SK-N-SH treated with all-trans-retinoic acid at 6 μM for 48 hours (cell line): ENCODE measurements at regions not wholly inside any gene's neighbourhood (a gene's known extent, or its start where the extent isn't known, plus 50 kb on each side); places are given as distances from the start of the nearest gene placed in this dataset.

ENCODE experiments used
- ARNTL ChIP-seq: fragments of 450-650 bp; formaldehyde crosslinking; IDR thresholded peaks from 2 replicates; pipeline ENCODE4 v1.5.0; 2020; ENCODE audit warnings: low read depth, mild to moderate bottlenecking, moderate library complexity, borderline replicate concordance
- CSDC2 ChIP-seq: fragments of 250-450 bp; sonication (Bioruptor Pico); IDR thresholded peaks from 2 replicates; pipeline ENCODE4 v1.5.0; 2020; ENCODE audit warnings: mild to moderate bottlenecking, moderate library complexity
- GLIS3 ChIP-seq: fragments of 250-450 bp; sonication (Bioruptor Pico); IDR thresholded peaks from 2 replicates; pipeline ENCODE4 v1.5.0; 2020; ENCODE audit warnings: mild to moderate bottlenecking, moderate library complexity
- ISL1 ChIP-seq: fragments of 250-450 bp; sonication (Bioruptor Pico); IDR thresholded peaks from 2 replicates; pipeline ENCODE4 v2.1.2; 2022; ENCODE audit warnings: mild to moderate bottlenecking, moderate library complexity
- RARB ChIP-seq: fragments of 250-450 bp; sonication (Bioruptor Pico); IDR thresholded peaks from 2 replicates; pipeline ENCODE4 v1.8.0; 2021; ENCODE audit warnings: mild to moderate bottlenecking, moderate library complexity
- ZNF565 ChIP-seq: fragments of 450-650 bp; formaldehyde crosslinking; conservative IDR thresholded peaks from 2 replicates; pipeline ENCODE4 v1.5.0; 2020; ENCODE audit warnings: low read depth, mild to moderate bottlenecking, moderate library complexity
- ZNF70 ChIP-seq: fragments of 450-650 bp; formaldehyde crosslinking; IDR thresholded peaks from 2 replicates; pipeline ENCODE4 v1.5.0; 2020; ENCODE audit warnings: mild to moderate bottlenecking, moderate library complexity
- TF ChIP-seq, protein P1 (sequence below): fragments of 250-450 bp; sonication (Bioruptor Pico); IDR thresholded peaks from 2 replicates; pipeline ENCODE4 v1.8.0; 2020; ENCODE audit warnings: mild to moderate bottlenecking, moderate library complexity, borderline replicate concordance
- TF ChIP-seq, protein P2 (sequence below): fragments of 250-450 bp; sonication (Bioruptor Pico); IDR thresholded peaks from 2 replicates; pipeline ENCODE4 v1.8.0; 2021; ENCODE audit warnings: low read depth, mild to moderate bottlenecking, moderate library complexity, borderline replicate concordance

DNA sequence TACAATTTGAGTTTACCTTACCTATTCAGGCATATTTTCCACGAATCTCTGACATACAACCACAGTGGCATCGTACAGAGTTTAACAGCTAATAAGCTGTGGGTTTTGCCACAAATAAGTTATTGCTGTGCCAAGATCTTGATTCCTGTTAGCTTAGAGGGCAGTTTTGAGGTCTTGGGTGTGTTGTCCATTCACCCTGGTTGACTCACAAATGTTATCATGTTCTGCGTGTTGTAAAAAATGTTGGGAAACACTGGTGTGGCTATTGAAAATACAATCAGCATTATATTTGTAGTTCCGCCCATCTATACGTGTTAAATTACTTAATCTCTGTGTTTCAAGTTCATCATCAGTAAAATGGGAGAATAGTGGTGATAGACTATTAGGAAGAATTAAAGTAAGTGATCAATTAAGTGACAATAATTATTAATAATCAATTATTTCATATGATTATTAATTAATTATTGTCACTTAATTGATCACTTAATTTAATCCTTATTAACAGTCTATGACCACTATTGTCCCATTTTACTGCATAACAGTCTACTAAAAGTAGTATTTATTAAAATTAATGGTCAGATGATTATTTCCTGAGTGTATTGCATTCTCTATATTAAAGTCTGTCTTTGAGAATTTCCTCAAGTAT, 96.3 kb downstream of the TMA16 start:
- TF ChIP-seq, protein P1, sequence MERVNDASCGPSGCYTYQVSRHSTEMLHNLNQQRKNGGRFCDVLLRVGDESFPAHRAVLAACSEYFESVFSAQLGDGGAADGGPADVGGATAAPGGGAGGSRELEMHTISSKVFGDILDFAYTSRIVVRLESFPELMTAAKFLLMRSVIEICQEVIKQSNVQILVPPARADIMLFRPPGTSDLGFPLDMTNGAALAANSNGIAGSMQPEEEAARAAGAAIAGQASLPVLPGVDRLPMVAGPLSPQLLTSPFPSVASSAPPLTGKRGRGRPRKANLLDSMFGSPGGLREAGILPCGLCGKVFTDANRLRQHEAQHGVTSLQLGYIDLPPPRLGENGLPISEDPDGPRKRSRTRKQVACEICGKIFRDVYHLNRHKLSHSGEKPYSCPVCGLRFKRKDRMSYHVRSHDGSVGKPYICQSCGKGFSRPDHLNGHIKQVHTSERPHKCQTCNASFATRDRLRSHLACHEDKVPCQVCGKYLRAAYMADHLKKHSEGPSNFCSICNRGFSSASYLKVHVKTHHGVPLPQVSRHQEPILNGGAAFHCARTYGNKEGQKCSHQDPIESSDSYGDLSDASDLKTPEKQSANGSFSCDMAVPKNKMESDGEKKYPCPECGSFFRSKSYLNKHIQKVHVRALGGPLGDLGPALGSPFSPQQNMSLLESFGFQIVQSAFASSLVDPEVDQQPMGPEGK (CRISPR knock-in tag), result no peak
- no peak for TF ChIP-seq CSDC2 (CRISPR knock-in tag)
- no peak for TF ChIP-seq ARNTL (CRISPR knock-in tag)
- TF ChIP-seq, protein P2, sequence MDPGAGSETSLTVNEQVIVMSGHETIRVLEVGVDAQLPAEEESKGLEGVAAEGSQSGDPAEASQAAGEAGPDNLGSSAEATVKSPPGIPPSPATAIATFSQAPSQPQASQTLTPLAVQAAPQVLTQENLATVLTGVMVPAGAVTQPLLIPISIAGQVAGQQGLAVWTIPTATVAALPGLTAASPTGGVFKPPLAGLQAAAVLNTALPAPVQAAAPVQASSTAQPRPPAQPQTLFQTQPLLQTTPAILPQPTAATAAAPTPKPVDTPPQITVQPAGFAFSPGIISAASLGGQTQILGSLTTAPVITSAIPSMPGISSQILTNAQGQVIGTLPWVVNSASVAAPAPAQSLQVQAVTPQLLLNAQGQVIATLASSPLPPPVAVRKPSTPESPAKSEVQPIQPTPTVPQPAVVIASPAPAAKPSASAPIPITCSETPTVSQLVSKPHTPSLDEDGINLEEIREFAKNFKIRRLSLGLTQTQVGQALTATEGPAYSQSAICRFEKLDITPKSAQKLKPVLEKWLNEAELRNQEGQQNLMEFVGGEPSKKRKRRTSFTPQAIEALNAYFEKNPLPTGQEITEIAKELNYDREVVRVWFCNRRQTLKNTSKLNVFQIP (CRISPR knock-in tag), result no peak
- TF ChIP-seq GLIS3, result no peak
- TF ChIP-seq RARB, result no peak
- TF ChIP-seq ZNF565 (CRISPR knock-in tag), result no peak
- TF ChIP-seq ISL1 (CRISPR knock-in tag), result no peak
- TF ChIP-seq ZNF70 (CRISPR knock-in tag), result no peak
